Psoas muscle (tissue), 7 donors: ENCODE measurements at regions not wholly inside any gene's neighbourhood (a gene's known extent, or its start where the extent isn't known, plus 50 kb on each side); places are given as distances from the start of the nearest gene placed in this dataset.

ENCODE experiments used
- ATAC-seq, 4 donors: fragments of 200-7000 bp; cut with Tn5 transposase; one replicate each; pipeline ENCODE4 v1.9.1; 2020; ENCODE audit warnings: moderate library complexity in 3 of 4, mild to moderate bottlenecking in 2 of 4
- DNase-seq, 2 donors: peaks; one replicate each; pipeline ENCODE4 v3.0.0-alpha.2; 2020
- H3K27ac ChIP-seq: fragments of 200-600 bp; one replicate; pipeline ENCODE4 v1.8.0; 2022
- H3K27me3 ChIP-seq, 3 donors: fragments of 200-600 bp in 1 of 3; one replicate each; pipeline versions ENCODE4 v1.6.1 to v1.8.0; 2013 to 2022; ENCODE audit warnings: low read length in 2 of 3, mild to moderate bottlenecking in 2 of 3, moderate library complexity in 1 of 3; ENCODE audit not compliant: insufficient read depth in 3 of 3
- H3K36me3 ChIP-seq, 2 donors: fragments of 200-600 bp in 1 of 2; one replicate each; pipeline versions ENCODE4 v1.6.1 to v1.8.0; 2013 to 2022; ENCODE audit warnings: low read depth in 1 of 2, mild to moderate bottlenecking in 1 of 2, moderate library complexity in 1 of 2; ENCODE audit not compliant: insufficient read depth in 1 of 2
- H3K4me1 ChIP-seq: fragments of 200-600 bp; one replicate; pipeline ENCODE4 v1.8.0; 2022
- H3K4me3 ChIP-seq: fragments of 200-600 bp; one replicate; pipeline ENCODE4 v1.8.0; 2022; ENCODE audit warnings: mild to moderate bottlenecking
- H3K9me3 ChIP-seq: fragments of 200-600 bp; one replicate; pipeline ENCODE4 v1.8.0; 2022
- CTCF ChIP-seq: fragments of 200-600 bp; IDR thresholded peaks from one replicate; pipeline ENCODE4 v1.8.0; 2022; ENCODE audit warnings: antibody characterized with exemption
- WGBS, 3 donors: extraction: QIAGEN DNeasy Blood & Tissue Kit; methylation state at CpG; one replicate each; pipeline versions ENCODE4 v1.1.6 to v1.1.7; 2013; 5-methylcytosine and 5-hydroxymethylcytosine counted together
- intact Hi-C, 2 donors: fragments of 100-400 bp; cut with DNase I; formaldehyde crosslinking; loops; one replicate each; pipeline versions ENCODE4 v1.11.0 to v1.14.2; 2022
- donor health status: healthy with polysubstance abuse.
- donor health status: DM: no; HTN: no; CAD: no; lungs with moderate emphysema.
- donor health status: Bipolar disorder and iron deficiency.
- donor health status: healthy.
- donor health status: DM: yes; HTN: yes; CAD: no.
- donor health status: DM: no; HTN: no; CAD: no.
- donor health status: DM: yes; HTN: yes; CAD: no.

DNA sequence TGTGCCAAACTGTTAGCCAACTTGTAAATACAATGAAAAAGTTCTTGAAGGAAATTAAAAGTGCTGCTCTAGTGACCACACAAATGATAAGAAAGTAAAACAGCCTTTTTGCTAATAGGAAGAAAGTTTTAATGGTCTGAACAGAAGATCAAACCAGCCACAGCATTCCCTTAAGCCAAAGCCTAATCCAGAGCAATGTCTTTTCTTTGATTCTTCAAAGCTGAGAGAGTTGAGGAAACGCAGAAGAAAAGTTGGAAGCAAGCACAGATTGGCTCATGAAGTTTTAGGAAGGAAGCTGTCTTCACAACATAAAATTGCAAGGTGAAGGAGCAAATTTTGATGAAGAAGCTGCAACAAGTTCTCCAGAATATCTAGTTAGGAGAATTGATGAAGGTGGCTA lies 213.8 kb downstream of the ATXN7L3B start:
- no peak overlapping the region for H3K4me3 ChIP-seq
- no peak overlapping the region for H3K27ac ChIP-seq
- intact Hi-C loops, result no loop called here
- DNase-seq, result no peak
- H3K4me1 ChIP-seq, result no peaks in the 10 kb centered on the region
- H3K9me3 ChIP-seq, result no peaks in the 10 kb centered on the region
- H3K27me3 ChIP-seq, result no peaks in the 10 kb centered on the region
- no peak for TF ChIP-seq CTCF
- no peaks in the 10 kb centered on the region for H3K36me3 ChIP-seq
- whole genome bisulfite sequencing, 3 donors, result 58 to 68% (median 65%) methylated on average over 1 of the region's 1 CpG
- no peak for ATAC-seq

DNA sequence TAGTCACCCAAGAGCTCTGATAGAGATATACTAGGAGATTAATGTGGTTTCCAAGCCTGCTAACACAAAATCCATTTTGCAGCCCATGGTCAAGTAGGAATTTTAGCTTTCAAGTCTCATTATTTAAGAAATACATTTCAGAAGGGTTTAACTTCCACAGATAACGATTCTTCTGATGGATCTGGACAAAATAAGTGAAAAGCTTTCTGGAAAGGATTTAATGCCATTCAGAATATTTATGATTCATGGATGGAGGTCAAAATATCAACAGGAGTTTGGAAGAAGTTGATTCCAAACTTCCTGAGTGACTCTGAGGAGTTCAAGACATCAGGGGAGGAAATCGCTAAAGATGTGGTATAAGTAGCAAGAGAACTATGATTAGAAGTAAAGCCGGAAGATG lies 214.6 kb downstream of the ATXN7L3B start:
- Histone ChIP-seq H3K4me1 (no peaks in the 10 kb centered on the region), H3K9me3 (no peaks in the 10 kb centered on the region), H3K27me3 (no peaks in the 10 kb centered on the region), H3K4me3 (no peak overlapping the region), H3K36me3 (no peaks in the 10 kb centered on the region), H3K27ac (no peak overlapping the region)
- WGBS, 3 donors, result 73 to 83% (median 79%) methylated on average over 3 of the region's 3 CpGs
- TF ChIP-seq CTCF, result no peak
- no peak for DNase-seq
- intact Hi-C loops, result no loop called here
- no peak for ATAC-seq

DNA sequence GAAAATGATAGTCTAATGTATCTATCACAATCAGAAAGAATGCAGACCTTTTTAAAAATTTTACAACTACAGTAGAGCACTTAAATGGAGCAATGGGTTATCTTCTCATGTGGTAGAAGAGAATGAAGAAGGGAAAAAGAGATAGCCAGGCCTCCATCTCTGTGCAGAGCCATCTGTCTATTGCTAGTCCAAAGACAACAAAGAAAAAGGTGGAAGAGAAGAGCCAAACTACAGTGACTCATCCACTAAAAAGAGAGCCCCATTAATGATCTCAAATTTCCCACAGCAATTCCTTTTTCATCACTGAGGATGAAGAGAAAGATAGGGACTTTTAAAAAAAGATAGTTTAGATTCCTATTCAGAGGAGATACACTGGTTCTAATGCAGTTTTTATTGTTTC lies 232.9 kb downstream of the ATXN7L3B start:
- Histone ChIP-seq H3K27me3 (no peaks in the 10 kb centered on the region), H3K27ac (no peak overlapping the region), H3K4me3 (no peak overlapping the region), H3K9me3 (no peaks in the 10 kb centered on the region), H3K36me3 (no peaks in the 10 kb centered on the region), H3K4me1 (no peaks in the 10 kb centered on the region)
- TF ChIP-seq CTCF, result no peak
- ATAC-seq, result no peak
- no peak for DNase-seq
- intact Hi-C loops, result loop anchor here in 1 of 2 donors (1.0 kb wide), 1 partner anchor 19 kb away; no protein-coding TSS in a partner anchor

DNA sequence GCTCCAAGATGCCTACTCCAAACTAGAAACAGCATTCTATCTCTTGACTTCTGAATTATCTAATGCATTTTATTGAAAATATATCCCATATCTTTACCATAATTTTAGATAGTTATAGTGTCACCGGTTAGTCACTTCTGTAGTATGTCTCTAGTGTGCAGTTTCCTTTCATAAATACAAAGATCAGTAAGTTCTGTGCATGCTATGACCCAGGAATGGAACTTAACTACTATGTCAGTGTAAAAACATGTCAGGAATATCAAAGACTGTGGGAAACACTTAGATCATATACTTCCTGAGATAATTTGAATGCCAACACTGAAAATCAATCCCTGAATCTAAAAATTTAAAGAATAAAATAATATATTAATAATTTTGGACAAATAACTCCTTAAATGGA lies 237.6 kb downstream of the ATXN7L3B start:
- H3K36me3 ChIP-seq, result no peaks in the 10 kb centered on the region
- no peak for TF ChIP-seq CTCF
- H3K9me3 ChIP-seq, result no peaks in the 10 kb centered on the region
- H3K4me3 ChIP-seq, result no peak overlapping the region
- H3K27ac ChIP-seq, result no peak overlapping the region
- intact Hi-C loops, result no loop called here
- ATAC-seq (no peak), DNase-seq (no peak)
- no peaks in the 10 kb centered on the region for H3K4me1 ChIP-seq
- 87 to 93% (median 90%) methylated on average over 1 of the region's 1 CpG for WGBS, 3 donors
- no peaks in the 10 kb centered on the region for H3K27me3 ChIP-seq

DNA sequence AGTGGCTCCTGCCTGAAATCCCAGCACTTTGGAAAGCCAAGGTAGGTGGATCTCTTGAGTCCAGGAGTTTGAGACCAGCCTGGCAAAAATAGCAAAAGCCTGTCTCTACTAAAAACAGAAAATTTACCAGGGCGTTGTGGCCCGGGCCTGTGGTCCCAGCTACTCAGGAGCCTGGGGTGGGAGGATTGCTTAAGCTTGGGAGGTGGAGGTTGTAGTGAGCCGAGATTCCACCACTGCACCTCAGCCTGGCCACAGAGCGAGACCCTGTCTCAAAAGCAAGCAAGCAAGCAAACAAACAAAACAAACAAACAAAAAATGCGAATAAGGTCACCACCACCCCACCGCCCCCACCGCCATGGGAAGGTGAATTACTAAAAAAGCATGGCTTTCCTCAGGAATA lies 238.7 kb downstream of the ATXN7L3B start:
- Histone ChIP-seq H3K9me3 (no peaks in the 10 kb centered on the region), H3K36me3 (no peaks in the 10 kb centered on the region), H3K27ac (no peak overlapping the region), H3K4me3 (no peak overlapping the region), H3K4me1 (no peaks in the 10 kb centered on the region), H3K27me3 (no peaks in the 10 kb centered on the region)
- intact Hi-C loops, result no loop called here
- TF ChIP-seq CTCF, result no peak
- no peak for DNase-seq
- 87 to 92% (median 92%) methylated on average over 7 of the region's 7 CpGs for WGBS, 3 donors
- no peak for ATAC-seq
